SK-N-MC (cell line): ENCODE measurements at regions not wholly inside any gene's neighbourhood (a gene's known extent, or its start where the extent isn't known, plus 50 kb on each side); places are given as distances from the start of the nearest gene placed in this dataset.

Experiments
- EZH2 ChIP-seq: fragments of 200-600 bp; sonication (generic); IDR thresholded peaks from one replicate; pipeline ENCODE4 v1.6.1; 2017; ENCODE audit warnings: antibody characterized with exemption
- POLR2AphosphoS5 ChIP-seq: IDR thresholded peaks from 2 replicates; pipeline ENCODE4 v1.6.1; 2012; ENCODE audit warnings: mild to moderate bottlenecking, low read depth, low read length, borderline replicate concordance

- TF ChIP-seq EZH2 (no peak), POLR2AphosphoS5 (no peak)
Measured at GRCh38 chr6:104525677-104526322, 333.9 kb downstream of the HACE1 start.
